ENCODE measurements at regions not wholly inside any gene's neighbourhood (a gene's known extent, or its start where the extent isn't known, plus 50 kb on each side); places are given as distances from the start of the nearest gene placed in this dataset.

DNA sequence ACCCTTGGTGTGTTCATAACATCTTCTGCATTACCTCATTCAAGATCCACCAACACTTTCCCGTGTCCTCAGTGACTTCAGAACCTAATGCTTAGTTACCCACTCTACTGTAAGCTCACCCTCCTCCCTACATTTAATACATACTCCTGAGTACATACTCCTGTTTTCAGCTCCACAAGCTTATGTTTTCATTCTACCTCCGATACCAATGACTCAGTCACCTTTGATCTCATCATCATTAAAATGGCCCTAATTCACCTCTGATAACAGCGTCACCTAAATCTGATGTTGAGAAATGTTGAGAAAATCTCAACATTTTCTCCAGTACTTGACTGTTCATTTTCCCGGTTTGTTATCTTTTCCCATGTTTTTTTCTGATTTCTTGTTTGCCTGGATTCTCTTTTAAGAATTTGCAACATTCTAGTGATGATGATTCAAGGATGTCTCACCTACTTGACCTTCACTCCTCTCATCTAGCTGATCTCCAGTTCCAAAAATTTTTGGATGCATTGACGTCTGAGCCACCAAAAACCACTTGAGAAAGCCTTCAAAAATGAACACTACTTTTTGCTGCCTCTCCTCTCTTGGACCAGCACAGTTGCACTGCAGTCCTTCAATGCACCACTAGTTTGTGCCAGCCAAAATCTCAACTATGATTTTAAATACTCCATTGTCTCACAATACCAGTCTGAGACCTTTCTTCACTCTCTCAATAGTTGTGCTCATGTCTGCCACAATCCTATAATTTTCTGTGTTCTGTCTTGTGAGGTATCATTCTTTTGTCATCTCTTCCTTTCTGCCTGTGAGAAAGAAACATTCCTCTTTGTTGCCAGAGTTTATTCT lies 220.7 kb upstream of the SEMA6D start:
- no peaks in the 10 kb centered on the region for H3K79me2 ChIP-seq (ENCODE audit: insufficient read depth, low read length)
- no peaks in the 10 kb centered on the region for H3K27me3 ChIP-seq (ENCODE audit: insufficient read depth, low read length)
- no peak for TF ChIP-seq EZH2 (IDR thresholded peaks at IDR 0.05; ENCODE audit: borderline replicate concordance, low read length)
- TF ChIP-seq, protein P1, sequence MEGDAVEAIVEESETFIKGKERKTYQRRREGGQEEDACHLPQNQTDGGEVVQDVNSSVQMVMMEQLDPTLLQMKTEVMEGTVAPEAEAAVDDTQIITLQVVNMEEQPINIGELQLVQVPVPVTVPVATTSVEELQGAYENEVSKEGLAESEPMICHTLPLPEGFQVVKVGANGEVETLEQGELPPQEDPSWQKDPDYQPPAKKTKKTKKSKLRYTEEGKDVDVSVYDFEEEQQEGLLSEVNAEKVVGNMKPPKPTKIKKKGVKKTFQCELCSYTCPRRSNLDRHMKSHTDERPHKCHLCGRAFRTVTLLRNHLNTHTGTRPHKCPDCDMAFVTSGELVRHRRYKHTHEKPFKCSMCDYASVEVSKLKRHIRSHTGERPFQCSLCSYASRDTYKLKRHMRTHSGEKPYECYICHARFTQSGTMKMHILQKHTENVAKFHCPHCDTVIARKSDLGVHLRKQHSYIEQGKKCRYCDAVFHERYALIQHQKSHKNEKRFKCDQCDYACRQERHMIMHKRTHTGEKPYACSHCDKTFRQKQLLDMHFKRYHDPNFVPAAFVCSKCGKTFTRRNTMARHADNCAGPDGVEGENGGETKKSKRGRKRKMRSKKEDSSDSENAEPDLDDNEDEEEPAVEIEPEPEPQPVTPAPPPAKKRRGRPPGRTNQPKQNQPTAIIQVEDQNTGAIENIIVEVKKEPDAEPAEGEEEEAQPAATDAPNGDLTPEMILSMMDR (IDR thresholded peaks at IDR 0.05; ENCODE audit: low read length) = no peak
- no peaks in the 10 kb centered on the region for H3F3A ChIP-seq (ENCODE audit: insufficient read depth, low read length)
- no peaks in the 10 kb centered on the region for H3K9me3 ChIP-seq (ENCODE audit: low read length)
- no peaks in the 10 kb centered on the region for H4K20me1 ChIP-seq (ENCODE audit: insufficient read depth, low read length)
- no peak overlapping the region for H2AFZ ChIP-seq (ENCODE audit: low read length)
- no peaks in the 10 kb centered on the region for H3K36me3 ChIP-seq (ENCODE audit: insufficient read depth, low read length)
- no peak overlapping the region for H3K4me2 ChIP-seq (ENCODE audit: low read length)
- H3K27ac ChIP-seq (ENCODE audit: low read depth, low read length, poor library complexity, severe bottlenecking) = no peak overlapping the region
- H3K9me2 ChIP-seq (ENCODE audit: low read depth, low read length) = no peaks in the 10 kb centered on the region
- no peak overlapping the region for H3K4me3 ChIP-seq (ENCODE audit: low read depth, low read length, poor library complexity, severe bottlenecking)
- H3K9ac ChIP-seq (ENCODE audit: low read length) = no peak overlapping the region
- H3K4me1 ChIP-seq (ENCODE audit: insufficient read depth, low read length, severe bottlenecking) = no peaks in the 10 kb centered on the region

DNA sequence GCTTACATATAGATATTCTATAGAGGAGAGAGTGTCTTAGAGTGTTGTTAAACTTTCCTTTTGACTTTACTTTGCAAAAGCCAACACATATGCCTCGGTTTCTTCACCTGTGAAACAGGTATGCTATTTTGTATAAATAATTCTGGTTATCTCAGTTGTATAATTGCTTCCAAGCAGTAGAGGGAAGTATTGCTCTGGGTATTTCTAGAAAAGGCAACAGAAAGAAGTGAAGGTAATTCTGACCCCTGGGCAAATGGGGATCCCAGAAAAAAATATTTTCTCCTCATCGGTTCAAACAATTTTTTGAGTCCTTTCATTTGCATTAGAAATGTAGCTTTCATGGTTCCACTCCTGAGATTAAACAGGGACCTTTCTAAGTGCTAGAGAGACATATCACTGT lies 216.5 kb upstream of the SEMA6D start:
- no peak overlapping the region for H3K4me3 ChIP-seq (ENCODE audit: low read depth, low read length, poor library complexity, severe bottlenecking)
- H3F3A ChIP-seq (ENCODE audit: insufficient read depth, low read length) = no peaks in the 10 kb centered on the region
- TF ChIP-seq, protein P1 (IDR thresholded peaks at IDR 0.05; ENCODE audit: low read length) = no peak
- TF ChIP-seq EZH2 (IDR thresholded peaks at IDR 0.05; ENCODE audit: borderline replicate concordance, low read length) = no peak
- no peak overlapping the region for H3K9ac ChIP-seq (ENCODE audit: low read length)
- no peak overlapping the region for H2AFZ ChIP-seq (ENCODE audit: low read length)
- no peak overlapping the region for H3K27ac ChIP-seq (ENCODE audit: low read depth, low read length, poor library complexity, severe bottlenecking)
- H3K9me3 ChIP-seq (ENCODE audit: low read length) = no peaks in the 10 kb centered on the region
- no peaks in the 10 kb centered on the region for H4K20me1 ChIP-seq (ENCODE audit: insufficient read depth, low read length)
- no peaks in the 10 kb centered on the region for H3K79me2 ChIP-seq (ENCODE audit: insufficient read depth, low read length)
- H3K9me2 ChIP-seq (ENCODE audit: low read depth, low read length) = no peaks in the 10 kb centered on the region
- no peak overlapping the region for H3K4me2 ChIP-seq (ENCODE audit: low read length)
- no peaks in the 10 kb centered on the region for H3K27me3 ChIP-seq (ENCODE audit: insufficient read depth, low read length)
- H3K36me3 ChIP-seq (ENCODE audit: insufficient read depth, low read length) = no peaks in the 10 kb centered on the region
- peaks cover 7% of the 10 kb centered on the region for H3K4me1 ChIP-seq (ENCODE audit: insufficient read depth, low read length, severe bottlenecking)

DNA sequence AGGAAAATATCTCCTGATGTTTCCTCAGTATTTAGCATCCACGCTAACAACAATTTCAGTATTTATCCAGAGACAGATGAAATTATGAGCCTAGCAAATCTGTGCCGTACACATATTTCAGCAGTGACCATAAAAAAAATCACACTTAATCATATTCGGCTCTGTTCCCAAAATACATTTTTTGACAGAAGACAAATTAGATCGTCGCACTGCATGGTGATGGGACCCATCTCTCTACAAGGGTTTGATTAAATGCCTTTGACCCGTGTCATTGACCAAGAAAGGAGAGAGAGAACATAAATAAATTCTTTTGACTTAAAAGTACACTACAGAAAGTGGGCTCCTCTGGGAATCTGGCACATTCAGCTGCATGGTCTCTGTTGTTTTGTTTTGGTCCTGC lies 215.3 kb upstream of the SEMA6D start:
- no peaks in the 10 kb centered on the region for H3K79me2 ChIP-seq (ENCODE audit: insufficient read depth, low read length)
- H2AFZ ChIP-seq (ENCODE audit: low read length) = no peak overlapping the region
- H3F3A ChIP-seq (ENCODE audit: insufficient read depth, low read length) = no peaks in the 10 kb centered on the region
- H3K9me3 ChIP-seq (ENCODE audit: low read length) = no peaks in the 10 kb centered on the region
- no peaks in the 10 kb centered on the region for H3K9me2 ChIP-seq (ENCODE audit: low read depth, low read length)
- H3K9ac ChIP-seq (ENCODE audit: low read length) = no peak overlapping the region
- no peaks in the 10 kb centered on the region for H3K36me3 ChIP-seq (ENCODE audit: insufficient read depth, low read length)
- TF ChIP-seq EZH2 (IDR thresholded peaks at IDR 0.05; ENCODE audit: borderline replicate concordance, low read length) = no peak
- TF ChIP-seq, protein P1 (IDR thresholded peaks at IDR 0.05; ENCODE audit: low read length) = no peak
- no peak overlapping the region for H3K4me3 ChIP-seq (ENCODE audit: low read depth, low read length, poor library complexity, severe bottlenecking)
- H3K4me2 ChIP-seq (ENCODE audit: low read length) = no peak overlapping the region
- no peak overlapping the region for H3K27ac ChIP-seq (ENCODE audit: low read depth, low read length, poor library complexity, severe bottlenecking)
- no peaks in the 10 kb centered on the region for H3K27me3 ChIP-seq (ENCODE audit: insufficient read depth, low read length)
- H4K20me1 ChIP-seq (ENCODE audit: insufficient read depth, low read length) = no peaks in the 10 kb centered on the region
- peaks cover 7% of the 10 kb centered on the region for H3K4me1 ChIP-seq (ENCODE audit: insufficient read depth, low read length, severe bottlenecking)
